Hepatocyte (in vitro differentiated cells): ENCODE measurements at regions not wholly inside any gene's neighbourhood (a gene's known extent, or its start where the extent isn't known, plus 50 kb on each side); places are given as distances from the start of the nearest gene placed in this dataset.

Experiments
- DNase-seq: peaks from one replicate; pipeline ENCODE4 v3.0.0-alpha.2; 2016; ENCODE audit warnings: low spot score
- H2AFZ ChIP-seq: fragments of 200-600 bp; sonication (generic); 2 replicates; pipeline ENCODE4 v1.6.0; 2016; ENCODE audit warnings: antibody characterized with exemption, mild to moderate bottlenecking
- H3K27ac ChIP-seq: fragments of 200-600 bp; sonication (generic); 2 replicates; pipeline ENCODE4 v1.5.1; 2016; ENCODE audit warnings: mild to moderate bottlenecking
- H3K27me3 ChIP-seq: fragments of 200-600 bp; sonication (generic); 2 replicates; pipeline ENCODE4 v1.6.1; 2016
- H3K36me3 ChIP-seq: fragments of 200-600 bp; sonication (generic); replicated peaks from 2 replicates; pipeline ENCODE4 v1.5.1; 2016; ENCODE audit warnings: low read depth; ENCODE audit not compliant: insufficient read depth
- H3K4me1 ChIP-seq: fragments of 200-600 bp; sonication (generic); 2 replicates; pipeline ENCODE4 v1.5.1; 2016; ENCODE audit warnings: mild to moderate bottlenecking, moderate library complexity; ENCODE audit not compliant: insufficient read depth
- H3K4me2 ChIP-seq: fragments of 200-600 bp; sonication (generic); 2 replicates; pipeline ENCODE4 v1.6.0; 2016
- H3K4me3 ChIP-seq: fragments of 200-600 bp; sonication (generic); 2 replicates; pipeline ENCODE4 v1.5.1; 2016; ENCODE audit warnings: mild to moderate bottlenecking
- H3K79me2 ChIP-seq: fragments of 200-600 bp; sonication (generic); 2 replicates; pipeline ENCODE4 v1.6.0; 2017; ENCODE audit warnings: mild to moderate bottlenecking
- H3K9me2 ChIP-seq: fragments of 200-600 bp; sonication (generic); replicated peaks from 2 replicates; pipeline ENCODE4 v1.6.0; 2017; ENCODE audit warnings: mild to moderate bottlenecking; ENCODE audit not compliant: insufficient read depth
- H3K9me3 ChIP-seq: fragments of 200-600 bp; sonication (generic); 2 replicates; pipeline ENCODE4 v1.5.1; 2016; ENCODE audit warnings: low read depth, mild to moderate bottlenecking
- H4K20me1 ChIP-seq: fragments of 200-600 bp; sonication (generic); 2 replicates; pipeline ENCODE4 v1.6.0; 2016; ENCODE audit warnings: mild to moderate bottlenecking; ENCODE audit not compliant: insufficient read depth, poor library complexity, severe bottlenecking
- EZH2 ChIP-seq: fragments of 200-600 bp; sonication (generic); IDR thresholded peaks from 2 replicates; pipeline ENCODE4 v1.6.1; 2016; ENCODE audit warnings: antibody characterized with exemption, mild to moderate bottlenecking, borderline replicate concordance
- EZH2phosphoT487 ChIP-seq: fragments of 200-600 bp; sonication (generic); IDR thresholded peaks from one replicate; pipeline ENCODE4 v1.6.1; 2018; ENCODE audit warnings: antibody characterized with exemption, mild to moderate bottlenecking, low read depth, moderate library complexity; ENCODE audit not compliant: unreplicated experiment, severe bottlenecking
- WGBS: methylation state at CpG from one replicate; pipeline ENCODE4 v1.1.6; 2016; ENCODE audit warnings: low lambda C conversion rate; ENCODE audit errors: missing lambda C conversion rate; 5-methylcytosine and 5-hydroxymethylcytosine counted together
- TF ChIP-seq, protein P1 (sequence below): fragments of 200-600 bp; sonication (generic); IDR thresholded peaks from 2 replicates; pipeline ENCODE4 v1.5.1; 2016; ENCODE audit warnings: antibody characterized with exemption, mild to moderate bottlenecking; ENCODE audit not compliant: poor library complexity

DNA sequence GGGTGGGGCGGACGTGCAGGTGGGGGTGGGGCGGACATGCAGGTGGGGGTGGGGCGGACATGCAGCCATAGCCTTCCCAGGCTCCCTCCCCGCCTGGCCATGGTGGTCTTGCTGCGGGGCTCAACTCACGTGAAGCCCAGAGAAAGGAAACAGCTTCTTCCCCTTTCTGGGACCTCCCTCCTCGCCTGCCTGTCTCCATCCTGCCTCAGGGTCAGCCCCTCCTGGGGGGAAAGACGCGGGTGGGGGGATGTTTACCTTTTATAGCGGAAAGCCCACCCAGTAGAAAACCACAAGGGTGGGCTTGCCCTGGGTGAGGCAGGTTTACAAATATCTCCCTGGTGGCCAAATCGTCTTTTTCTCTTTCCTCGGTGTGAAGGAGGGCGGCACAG is 520.0 kb downstream of the GLRX3 start:
- Histone ChIP-seq H3K4me1 (no peaks in the 10 kb centered on the region), H3K36me3 (no peaks in the 10 kb centered on the region), H3K4me3 (no peak overlapping the region), H2AFZ (no peak overlapping the region), H3K27ac (no peak overlapping the region), H3K27me3 (no peaks in the 10 kb centered on the region), H3K4me2 (no peak overlapping the region), H3K9me3 (no peaks in the 10 kb centered on the region), H3K79me2 (no peaks in the 10 kb centered on the region), H3K9me2 (no peaks in the 10 kb centered on the region), H4K20me1 (no peaks in the 10 kb centered on the region)
- no peak for TF ChIP-seq EZH2phosphoT487
- TF ChIP-seq EZH2, result no peak
- DNase-seq, result no peak
- WGBS, result 83% methylated on average over 7 of the region's 14 CpGs

DNA sequence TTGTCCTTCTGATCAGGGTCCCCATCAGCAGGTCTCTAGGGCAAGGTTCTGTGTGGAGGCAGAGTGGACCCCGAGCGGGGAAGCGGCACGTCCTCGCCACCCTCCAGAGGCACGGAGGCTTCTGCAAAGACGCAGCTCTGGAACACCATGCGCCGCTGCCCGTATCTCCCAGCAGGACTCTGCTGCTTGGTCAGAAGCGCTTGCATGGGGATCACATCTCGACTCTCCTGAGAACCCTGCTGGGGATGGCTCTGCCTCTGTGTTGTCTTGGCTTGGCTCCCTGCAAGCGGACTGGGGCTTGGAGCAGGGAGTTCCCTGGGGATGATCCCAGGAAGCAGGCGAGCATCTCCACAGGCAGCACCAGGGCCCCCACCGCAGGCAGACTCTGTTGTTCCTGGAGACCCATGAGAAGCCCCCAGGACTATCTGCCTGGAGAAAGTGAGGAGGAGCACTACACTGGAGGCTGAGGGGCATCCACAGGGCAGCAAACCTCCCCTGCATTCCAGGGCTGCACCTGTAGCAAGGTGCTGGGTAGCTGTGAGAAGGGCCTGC is 520.5 kb downstream of the GLRX3 start:
- 92% methylated on average over 14 of the region's 15 CpGs for WGBS
- no peak overlapping the region for H3K4me3 ChIP-seq
- no peak overlapping the region for H3K4me2 ChIP-seq
- H3K79me2 ChIP-seq, result no peaks in the 10 kb centered on the region
- no peaks in the 10 kb centered on the region for H4K20me1 ChIP-seq
- H3K9me3 ChIP-seq, result no peaks in the 10 kb centered on the region
- no peaks in the 10 kb centered on the region for H3K9me2 ChIP-seq
- TF ChIP-seq EZH2phosphoT487, result no peak
- TF ChIP-seq EZH2, result no peak
- TF ChIP-seq, protein P1, sequence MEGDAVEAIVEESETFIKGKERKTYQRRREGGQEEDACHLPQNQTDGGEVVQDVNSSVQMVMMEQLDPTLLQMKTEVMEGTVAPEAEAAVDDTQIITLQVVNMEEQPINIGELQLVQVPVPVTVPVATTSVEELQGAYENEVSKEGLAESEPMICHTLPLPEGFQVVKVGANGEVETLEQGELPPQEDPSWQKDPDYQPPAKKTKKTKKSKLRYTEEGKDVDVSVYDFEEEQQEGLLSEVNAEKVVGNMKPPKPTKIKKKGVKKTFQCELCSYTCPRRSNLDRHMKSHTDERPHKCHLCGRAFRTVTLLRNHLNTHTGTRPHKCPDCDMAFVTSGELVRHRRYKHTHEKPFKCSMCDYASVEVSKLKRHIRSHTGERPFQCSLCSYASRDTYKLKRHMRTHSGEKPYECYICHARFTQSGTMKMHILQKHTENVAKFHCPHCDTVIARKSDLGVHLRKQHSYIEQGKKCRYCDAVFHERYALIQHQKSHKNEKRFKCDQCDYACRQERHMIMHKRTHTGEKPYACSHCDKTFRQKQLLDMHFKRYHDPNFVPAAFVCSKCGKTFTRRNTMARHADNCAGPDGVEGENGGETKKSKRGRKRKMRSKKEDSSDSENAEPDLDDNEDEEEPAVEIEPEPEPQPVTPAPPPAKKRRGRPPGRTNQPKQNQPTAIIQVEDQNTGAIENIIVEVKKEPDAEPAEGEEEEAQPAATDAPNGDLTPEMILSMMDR, result no peak
- H3K36me3 ChIP-seq, result no peaks in the 10 kb centered on the region
- no peak overlapping the region for H3K27ac ChIP-seq
- no peak overlapping the region for H2AFZ ChIP-seq
- no peak for DNase-seq
- no peaks in the 10 kb centered on the region for H3K4me1 ChIP-seq
- H3K27me3 ChIP-seq, result no peaks in the 10 kb centered on the region

DNA sequence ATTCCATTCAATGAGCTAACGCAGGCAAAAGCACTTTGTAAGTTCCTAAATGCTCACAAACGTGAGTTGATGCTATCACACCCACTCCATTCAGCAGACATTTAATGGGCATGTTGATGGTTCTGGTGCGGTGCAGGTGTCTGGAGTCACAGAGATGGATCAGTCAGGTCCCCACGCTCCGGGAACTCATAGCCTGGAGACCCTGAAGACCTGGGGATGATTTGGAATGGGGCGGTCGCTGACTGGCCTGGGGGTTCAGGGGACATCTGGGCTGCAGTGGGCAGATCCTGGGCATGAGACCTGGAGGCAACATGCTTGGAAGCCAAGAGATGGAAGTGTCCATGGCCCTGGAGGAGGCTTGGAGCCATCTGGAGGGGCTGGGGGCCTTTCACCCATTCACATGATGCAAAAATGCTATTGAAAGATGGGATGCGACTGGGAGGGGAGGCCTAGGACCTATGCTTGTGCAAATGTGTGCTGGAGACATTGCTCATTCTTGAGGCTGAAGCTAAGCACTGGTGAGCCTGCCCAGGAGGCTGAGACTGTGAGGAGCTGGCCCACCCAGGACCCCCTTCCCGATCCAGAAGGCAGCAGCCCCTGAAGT is 522.6 kb downstream of the GLRX3 start:
- DNase-seq, result no peak
- no peaks in the 10 kb centered on the region for H3K79me2 ChIP-seq
- no peak overlapping the region for H3K27ac ChIP-seq
- H3K9me3 ChIP-seq, result no peaks in the 10 kb centered on the region
- H2AFZ ChIP-seq, result no peak overlapping the region
- no peaks in the 10 kb centered on the region for H3K36me3 ChIP-seq
- H4K20me1 ChIP-seq, result no peaks in the 10 kb centered on the region
- H3K4me3 ChIP-seq, result no peak overlapping the region
- H3K9me2 ChIP-seq, result no peaks in the 10 kb centered on the region
- WGBS, result 84% methylated on average over 9 of the region's 9 CpGs
- TF ChIP-seq EZH2phosphoT487, result no peak
- TF ChIP-seq EZH2, result no peak
- TF ChIP-seq, protein P1, result no peak
- no peaks in the 10 kb centered on the region for H3K4me1 ChIP-seq
- H3K27me3 ChIP-seq, result no peaks in the 10 kb centered on the region
- H3K4me2 ChIP-seq, result no peak overlapping the region

DNA sequence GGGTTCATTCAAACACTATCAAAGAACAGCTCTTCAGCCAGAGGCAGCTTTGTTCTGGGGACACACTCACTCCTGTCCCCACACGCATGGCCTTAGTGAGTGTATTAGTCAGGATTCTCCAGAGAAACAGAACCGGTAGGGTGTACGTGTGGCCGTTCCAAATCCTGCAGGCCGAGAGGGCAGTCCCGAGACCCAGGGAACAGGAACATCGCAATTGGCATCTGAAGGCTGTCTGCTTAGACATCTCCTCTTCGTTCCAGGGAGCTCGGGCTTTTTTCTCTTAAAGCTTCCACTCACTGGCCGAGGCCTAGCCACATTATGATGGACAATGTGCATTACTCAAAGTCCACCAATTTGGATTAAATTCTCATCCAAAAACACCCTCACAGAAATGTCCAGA is 523.3 kb downstream of the GLRX3 start:
- no peak overlapping the region for H3K4me3 ChIP-seq
- 82% methylated on average over 10 of the region's 10 CpGs for WGBS
- no peak overlapping the region for H3K27ac ChIP-seq

More for the DNA sequence above, 523.3 kb downstream of the GLRX3 start:
- Histone ChIP-seq H4K20me1 (no peaks in the 10 kb centered on the region), H3K9me2 (no peaks in the 10 kb centered on the region), H3K27me3 (no peaks in the 10 kb centered on the region), H3K4me1 (no peaks in the 10 kb centered on the region), H3K36me3 (no peaks in the 10 kb centered on the region), H3K9me3 (no peaks in the 10 kb centered on the region), H3K4me2 (no peak overlapping the region), H3K79me2 (no peaks in the 10 kb centered on the region), H2AFZ (no peak overlapping the region)
- TF ChIP-seq EZH2phosphoT487 (no peak), EZH2 (no peak)
- TF ChIP-seq, protein P1, result no peak
- no peak for DNase-seq
